ENCODE measurements at regions not wholly inside any gene's neighbourhood (a gene's known extent, or its start where the extent isn't known, plus 50 kb on each side); places are given as distances from the start of the nearest gene placed in this dataset.

DNA sequence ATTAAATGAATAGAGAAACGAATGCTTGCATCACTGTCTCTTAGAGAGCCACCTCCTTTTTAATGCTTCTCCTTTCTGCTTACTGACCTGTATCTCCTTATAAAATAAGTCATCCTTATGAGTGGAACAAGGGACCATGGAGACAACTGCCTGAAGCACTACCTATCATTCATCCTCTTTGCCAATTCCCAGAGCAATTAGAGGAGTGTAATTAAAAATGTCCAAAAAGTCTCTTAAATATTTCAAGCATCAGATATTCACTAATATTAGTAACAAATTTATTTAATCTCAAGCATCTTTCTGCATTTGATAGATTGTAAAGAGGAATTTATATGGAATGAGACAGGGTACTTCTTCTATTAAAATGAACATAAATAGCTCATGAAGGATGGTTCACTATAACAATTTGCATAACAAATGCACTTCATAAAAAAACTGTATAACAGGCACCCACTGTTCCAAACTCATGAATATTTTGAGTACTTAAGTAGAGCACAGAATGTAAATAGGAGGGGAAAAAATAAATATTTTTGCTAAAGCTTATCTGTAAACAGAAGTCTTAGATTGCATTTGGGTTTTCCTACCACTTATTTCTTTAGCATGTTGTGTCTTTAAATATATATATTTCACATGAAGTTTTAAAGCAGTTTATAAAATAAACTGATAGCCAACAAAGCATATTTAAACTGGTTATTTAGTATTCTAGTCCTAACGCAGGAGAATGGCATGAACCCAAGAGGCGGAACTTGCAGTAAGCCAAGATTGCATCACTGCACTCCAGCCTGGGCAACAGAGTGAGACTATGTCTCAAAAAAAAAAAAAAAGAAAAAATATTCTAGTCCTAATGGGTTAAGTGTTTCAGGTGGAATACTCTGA is 269.3 kb downstream of the TBL1XR1 start:
- CTCF ChIA-PET (ENCODE audit: unreplicated experiment), result no interaction called here
- no peaks in the 10 kb centered on the region for H3K9me3 ChIP-seq (ENCODE audit: low read length)
- no peaks in the 10 kb centered on the region for H4K20me1 ChIP-seq (ENCODE audit: insufficient read depth, low read length)
- H3K79me2 ChIP-seq (ENCODE audit: insufficient read depth, low read depth, low read length), result no peaks in the 10 kb centered on the region
- POLR2A ChIA-PET, result interaction anchor here (0.6 to 0.8 kb wide), 3 partner anchors 24 to 863 kb away, joined by 3 to 4 read pairs (median 3); no protein-coding TSS in a partner anchor
- no peak for TF ChIP-seq EZH2phosphoT487 (IDR thresholded peaks at IDR 0.05; ENCODE audit: borderline replicate concordance, low read depth, low read length)
- TF ChIP-seq, protein P1, sequence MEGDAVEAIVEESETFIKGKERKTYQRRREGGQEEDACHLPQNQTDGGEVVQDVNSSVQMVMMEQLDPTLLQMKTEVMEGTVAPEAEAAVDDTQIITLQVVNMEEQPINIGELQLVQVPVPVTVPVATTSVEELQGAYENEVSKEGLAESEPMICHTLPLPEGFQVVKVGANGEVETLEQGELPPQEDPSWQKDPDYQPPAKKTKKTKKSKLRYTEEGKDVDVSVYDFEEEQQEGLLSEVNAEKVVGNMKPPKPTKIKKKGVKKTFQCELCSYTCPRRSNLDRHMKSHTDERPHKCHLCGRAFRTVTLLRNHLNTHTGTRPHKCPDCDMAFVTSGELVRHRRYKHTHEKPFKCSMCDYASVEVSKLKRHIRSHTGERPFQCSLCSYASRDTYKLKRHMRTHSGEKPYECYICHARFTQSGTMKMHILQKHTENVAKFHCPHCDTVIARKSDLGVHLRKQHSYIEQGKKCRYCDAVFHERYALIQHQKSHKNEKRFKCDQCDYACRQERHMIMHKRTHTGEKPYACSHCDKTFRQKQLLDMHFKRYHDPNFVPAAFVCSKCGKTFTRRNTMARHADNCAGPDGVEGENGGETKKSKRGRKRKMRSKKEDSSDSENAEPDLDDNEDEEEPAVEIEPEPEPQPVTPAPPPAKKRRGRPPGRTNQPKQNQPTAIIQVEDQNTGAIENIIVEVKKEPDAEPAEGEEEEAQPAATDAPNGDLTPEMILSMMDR (conservative IDR thresholded peaks at IDR 0.05; ENCODE audit: low read length), result no peak
- DNase-seq (ENCODE audit: low spot score), result no peak
- H3K4me3 ChIP-seq (ENCODE audit: low read depth, low read length, poor library complexity, severe bottlenecking), result no peak overlapping the region
- no peak overlapping the region for H3K4me2 ChIP-seq (ENCODE audit: low read length)
- H3K4me1 ChIP-seq (ENCODE audit: insufficient read depth, low read length, poor library complexity, severe bottlenecking), result no peaks in the 10 kb centered on the region
- intact Hi-C loops (cut with micrococcal nuclease; ENCODE audit: unreplicated experiment), result no loop called here
- H3K27ac ChIP-seq (ENCODE audit: low read depth, low read length, poor library complexity, severe bottlenecking), result no peak overlapping the region
- H3K9me2 ChIP-seq (ENCODE audit: insufficient read depth, low read length), result no peaks in the 10 kb centered on the region
- no TSS peak for BruUV-seq (replicated peaks)
- no peak overlapping the region for H2AFZ ChIP-seq (ENCODE audit: low read length)
- no peaks in the 10 kb centered on the region for H3K36me3 ChIP-seq (ENCODE audit: insufficient read depth, low read length)

DNA sequence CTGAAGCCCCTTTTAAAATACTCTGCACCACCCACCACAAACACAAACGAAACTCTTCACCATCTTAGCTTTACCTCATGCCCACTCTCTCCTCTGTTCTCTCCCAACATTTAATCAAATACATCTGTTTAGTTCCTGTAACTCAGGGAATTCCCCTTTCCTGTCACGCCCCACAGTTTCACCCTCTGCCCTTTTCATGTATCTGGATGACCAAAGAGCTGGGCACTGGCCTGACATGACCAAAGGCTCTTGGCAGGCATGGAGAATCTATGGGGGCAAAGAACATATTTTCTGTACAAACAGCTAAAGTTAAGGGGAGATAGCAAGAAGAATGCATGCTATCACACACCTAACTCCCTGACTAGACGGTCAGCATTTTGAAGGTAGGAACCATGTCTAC is 270.0 kb downstream of the TBL1XR1 start:
- CTCF ChIA-PET (ENCODE audit: unreplicated experiment), result no interaction called here
- no peaks in the 10 kb centered on the region for H4K20me1 ChIP-seq (ENCODE audit: insufficient read depth, low read length)
- no peaks in the 10 kb centered on the region for H3K4me1 ChIP-seq (ENCODE audit: insufficient read depth, low read length, poor library complexity, severe bottlenecking)
- intact Hi-C loops (cut with micrococcal nuclease; ENCODE audit: unreplicated experiment), result no loop called here
- DNase-seq (ENCODE audit: low spot score), result no peak
- POLR2A ChIA-PET, result interaction anchor here (0.6 kb wide), 1 partner anchor 59 kb away, joined by 7 read pairs; no protein-coding TSS in a partner anchor
- H3K36me3 ChIP-seq (ENCODE audit: insufficient read depth, low read length), result no peaks in the 10 kb centered on the region
- no peak overlapping the region for H3K4me2 ChIP-seq (ENCODE audit: low read length)
- no peak overlapping the region for H3K4me3 ChIP-seq (ENCODE audit: low read depth, low read length, poor library complexity, severe bottlenecking)
- H3K9me3 ChIP-seq (ENCODE audit: low read length), result no peaks in the 10 kb centered on the region
- H2AFZ ChIP-seq (ENCODE audit: low read length), result no peak overlapping the region
- TF ChIP-seq EZH2phosphoT487 (IDR thresholded peaks at IDR 0.05; ENCODE audit: borderline replicate concordance, low read depth, low read length), result no peak
- TF ChIP-seq, protein P1 (conservative IDR thresholded peaks at IDR 0.05; ENCODE audit: low read length), result no peak
- no peaks in the 10 kb centered on the region for H3K79me2 ChIP-seq (ENCODE audit: insufficient read depth, low read depth, low read length)
- H3K9me2 ChIP-seq (ENCODE audit: insufficient read depth, low read length), result no peaks in the 10 kb centered on the region
- H3K27ac ChIP-seq (ENCODE audit: low read depth, low read length, poor library complexity, severe bottlenecking), result no peak overlapping the region
- no TSS peak for BruUV-seq (replicated peaks)

DNA sequence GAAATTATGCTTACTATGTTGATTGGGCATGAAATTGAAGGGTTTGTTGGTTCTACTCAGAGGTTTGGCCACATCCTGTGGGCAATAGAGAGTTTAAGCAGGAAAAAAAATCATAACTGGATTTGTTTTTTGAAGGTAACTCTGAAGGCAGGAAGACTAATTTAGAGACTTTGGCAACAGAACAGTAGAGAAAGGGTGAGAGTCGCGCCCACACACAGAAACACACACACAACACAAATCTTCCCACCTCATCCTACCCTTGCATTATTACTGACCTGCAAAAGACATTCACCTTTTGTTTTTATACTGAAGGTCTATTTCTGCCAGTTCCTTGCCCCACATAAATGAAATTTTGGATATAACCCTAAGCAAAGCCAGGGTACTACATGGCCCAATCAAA is 270.6 kb downstream of the TBL1XR1 start:
- Histone ChIP-seq H3K4me1 (ENCODE audit: insufficient read depth, low read length, poor library complexity, severe bottlenecking) (no peaks in the 10 kb centered on the region), H3K9me2 (ENCODE audit: insufficient read depth, low read length) (no peaks in the 10 kb centered on the region), H4K20me1 (ENCODE audit: insufficient read depth, low read length) (no peaks in the 10 kb centered on the region), H3K9me3 (ENCODE audit: low read length) (no peaks in the 10 kb centered on the region), H3K79me2 (ENCODE audit: insufficient read depth, low read depth, low read length) (no peaks in the 10 kb centered on the region), H2AFZ (ENCODE audit: low read length) (no peak overlapping the region), H3K4me3 (ENCODE audit: low read depth, low read length, poor library complexity, severe bottlenecking) (no peak overlapping the region), H3K27ac (ENCODE audit: low read depth, low read length, poor library complexity, severe bottlenecking) (no peak overlapping the region), H3K36me3 (ENCODE audit: insufficient read depth, low read length) (no peaks in the 10 kb centered on the region), H3K4me2 (ENCODE audit: low read length) (no peak overlapping the region)
- CTCF ChIA-PET (ENCODE audit: unreplicated experiment), result no interaction called here
- intact Hi-C loops (cut with micrococcal nuclease; ENCODE audit: unreplicated experiment), result no loop called here
- DNase-seq (ENCODE audit: low spot score), result no peak
- POLR2A ChIA-PET, result interaction anchor here (0.6 kb wide), 1 partner anchor 60 kb away, joined by 7 read pairs; no protein-coding TSS in a partner anchor
- TF ChIP-seq, protein P1 (conservative IDR thresholded peaks at IDR 0.05; ENCODE audit: low read length), result no peak
- TF ChIP-seq EZH2phosphoT487 (IDR thresholded peaks at IDR 0.05; ENCODE audit: borderline replicate concordance, low read depth, low read length), result no peak
- BruUV-seq (replicated peaks), result no TSS peak
